Prostate gland (tissue), 2 donors: ENCODE measurements at regions not wholly inside any gene's neighbourhood (a gene's known extent, or its start where the extent isn't known, plus 50 kb on each side); places are given as distances from the start of the nearest gene placed in this dataset.

ENCODE experiments used
- DNase-seq: peaks from one replicate; pipeline ENCODE4 v3.0.0-alpha.2; 2019; ENCODE audit warnings: low spot score
- H3K27ac ChIP-seq, 2 donors: fragments of 200-600 bp; sonication (generic); 2 replicates each; pipeline ENCODE4 v1.5.1; 2017 to 2019
- H3K27me3 ChIP-seq: fragments of 200-600 bp; sonication (generic); replicated peaks from 2 replicates; pipeline ENCODE4 v1.5.1; 2019; ENCODE audit not compliant: insufficient read depth
- H3K36me3 ChIP-seq, 2 donors: fragments of 200-600 bp; sonication (generic); 1 replicate in 1 of 2; 2 replicates in 1 of 2; pipeline versions ENCODE4 v1.5.1 to v1.8.1; 2017 to 2019
- H3K4me1 ChIP-seq: fragments of 200-600 bp; sonication (generic); replicated peaks from 2 replicates; pipeline ENCODE4 v1.5.1; 2019
- H3K4me3 ChIP-seq, 2 donors: fragments of 200-600 bp; sonication (generic); 2 replicates each; pipeline ENCODE4 v1.5.1; 2017 to 2019
- H3K9me3 ChIP-seq: fragments of 200-600 bp; sonication (generic); 2 replicates; pipeline ENCODE4 v1.5.1; 2017
- POLR2A ChIP-seq: fragments of 450-650 bp; IDR thresholded peaks from one replicate; pipeline ENCODE4 v1.6.1; 2016; ENCODE audit warnings: antibody characterized with exemption, mild to moderate bottlenecking
- POLR2AphosphoS5 ChIP-seq: sonication (generic); formaldehyde crosslinking; IDR thresholded peaks from one replicate; pipeline ENCODE4 v1.6.1; 2017; ENCODE audit warnings: antibody characterized with exemption
- WGBS: methylation state at CpG from one replicate; pipeline ENCODE4 v1.1.5; 2018; 5-methylcytosine and 5-hydroxymethylcytosine counted together
- intact Hi-C: fragments of 100-400 bp; cut with DNase I; formaldehyde crosslinking; loops from one replicate; pipeline ENCODE4 v1.14.2; 2022
- TF ChIP-seq, protein P1 (sequence below), 4 experiments: fragments of 200-600 bp in 2 of 4; fragments of 450-650 bp in 2 of 4; sonication (generic) in 2 of 4; IDR thresholded peaks; 1 replicate in 3 of 4; 2 replicates in 1 of 4; pipeline ENCODE4 v1.5.1; 2016 to 2019; ENCODE audit warnings: antibody characterized with exemption in 4 of 4, mild to moderate bottlenecking in 2 of 4, moderate library complexity in 2 of 4

DNA sequence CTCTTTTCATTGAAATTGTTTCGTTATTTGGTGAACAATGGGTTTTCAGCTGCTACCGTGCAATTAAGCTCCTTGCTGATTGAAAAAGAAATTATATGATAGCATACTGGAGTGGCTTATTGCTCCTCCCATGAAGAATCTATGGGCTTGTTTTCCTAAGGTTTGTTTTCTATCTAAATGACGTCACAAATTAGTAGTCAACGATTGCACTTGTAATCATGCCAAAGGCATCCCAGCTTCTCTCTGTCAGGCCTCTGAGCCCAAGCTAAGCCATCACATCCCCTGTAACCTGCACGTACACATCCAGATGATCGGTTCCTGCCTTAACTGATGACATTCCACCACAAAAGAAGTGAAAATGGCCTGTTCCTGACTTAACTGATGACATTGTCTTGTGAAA is 388.0 kb upstream of the LMCD1 start:
- no peaks in the 10 kb centered on the region for H3K36me3 ChIP-seq
- no peaks in the 10 kb centered on the region for H3K9me3 ChIP-seq
- H3K4me1 ChIP-seq, result no peaks in the 10 kb centered on the region
- no peak overlapping the region for H3K4me3 ChIP-seq
- no peaks in the 10 kb centered on the region for H3K27me3 ChIP-seq
- WGBS, result 81% methylated on average over 6 of the region's 6 CpGs
- TF ChIP-seq, protein P1, sequence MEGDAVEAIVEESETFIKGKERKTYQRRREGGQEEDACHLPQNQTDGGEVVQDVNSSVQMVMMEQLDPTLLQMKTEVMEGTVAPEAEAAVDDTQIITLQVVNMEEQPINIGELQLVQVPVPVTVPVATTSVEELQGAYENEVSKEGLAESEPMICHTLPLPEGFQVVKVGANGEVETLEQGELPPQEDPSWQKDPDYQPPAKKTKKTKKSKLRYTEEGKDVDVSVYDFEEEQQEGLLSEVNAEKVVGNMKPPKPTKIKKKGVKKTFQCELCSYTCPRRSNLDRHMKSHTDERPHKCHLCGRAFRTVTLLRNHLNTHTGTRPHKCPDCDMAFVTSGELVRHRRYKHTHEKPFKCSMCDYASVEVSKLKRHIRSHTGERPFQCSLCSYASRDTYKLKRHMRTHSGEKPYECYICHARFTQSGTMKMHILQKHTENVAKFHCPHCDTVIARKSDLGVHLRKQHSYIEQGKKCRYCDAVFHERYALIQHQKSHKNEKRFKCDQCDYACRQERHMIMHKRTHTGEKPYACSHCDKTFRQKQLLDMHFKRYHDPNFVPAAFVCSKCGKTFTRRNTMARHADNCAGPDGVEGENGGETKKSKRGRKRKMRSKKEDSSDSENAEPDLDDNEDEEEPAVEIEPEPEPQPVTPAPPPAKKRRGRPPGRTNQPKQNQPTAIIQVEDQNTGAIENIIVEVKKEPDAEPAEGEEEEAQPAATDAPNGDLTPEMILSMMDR (IDR thresholded peaks at IDR 0.05), result no peak
- TF ChIP-seq POLR2AphosphoS5 (no peak), POLR2A (no peak)
- intact Hi-C loops, result loop anchor here (10.0 kb wide), 2 partner anchors 309 to 1319 kb away; no protein-coding TSS in a partner anchor
- DNase-seq, result no peak
- no peak overlapping the region for H3K27ac ChIP-seq

DNA sequence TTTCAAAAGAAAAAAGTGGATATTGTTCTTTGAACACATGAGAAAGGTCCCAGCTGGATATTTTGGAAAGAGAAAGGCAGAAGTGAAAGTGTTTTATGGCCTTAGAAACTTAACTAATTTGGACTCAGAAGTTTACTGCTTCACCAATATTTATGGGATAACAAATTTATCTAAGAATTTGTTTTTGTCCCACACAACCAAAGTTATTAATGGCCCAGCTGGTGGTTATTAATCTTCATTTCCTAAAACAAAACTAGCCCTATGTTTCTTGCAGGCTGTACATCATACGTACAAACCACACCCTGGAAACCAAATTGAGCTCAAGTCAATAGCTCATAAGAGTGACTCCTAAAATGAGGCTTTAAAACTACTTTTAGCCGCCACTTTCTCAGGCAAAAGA is 372.9 kb upstream of the LMCD1 start:
- no peaks in the 10 kb centered on the region for H3K27me3 ChIP-seq
- 28% methylated on average over 2 of the region's 2 CpGs for WGBS

DNA sequence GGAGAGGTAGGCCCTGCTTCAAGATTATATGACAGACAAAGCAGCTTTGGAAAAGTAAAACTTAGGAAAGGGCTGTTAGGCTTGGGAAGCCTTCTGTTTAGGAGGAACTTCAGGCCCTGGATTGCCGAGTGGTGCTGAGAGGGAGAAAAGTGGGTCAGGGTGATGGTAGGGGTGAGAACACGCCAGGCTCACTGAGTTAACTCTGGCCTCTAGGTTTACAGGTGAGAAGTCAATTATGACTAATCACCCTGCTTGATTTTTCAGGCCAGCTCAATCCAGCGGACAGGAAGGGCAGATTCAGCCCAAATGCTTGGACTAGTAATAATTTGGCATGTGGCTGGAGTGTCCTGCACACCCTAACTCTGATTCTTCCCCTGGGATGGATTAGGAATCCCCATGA is 365.1 kb upstream of the LMCD1 start:
- H3K36me3 ChIP-seq, result no peaks in the 10 kb centered on the region
- no peaks in the 10 kb centered on the region for H3K27me3 ChIP-seq
- 87% methylated on average over 3 of the region's 3 CpGs for WGBS
- no peaks in the 10 kb centered on the region for H3K4me1 ChIP-seq
- no peak for DNase-seq
- H3K27ac ChIP-seq, result no peak overlapping the region
- intact Hi-C loops, result no loop called here
- TF ChIP-seq POLR2AphosphoS5 (no peak), POLR2A (no peak)
- TF ChIP-seq, protein P1 (IDR thresholded peaks at IDR 0.05), result no peak
- H3K9me3 ChIP-seq, result no peaks in the 10 kb centered on the region
- H3K4me3 ChIP-seq, result no peak overlapping the region

More for the DNA sequence above, 372.9 kb upstream of the LMCD1 start:
- H3K4me1 ChIP-seq, result no peaks in the 10 kb centered on the region
- no peak for TF ChIP-seq POLR2A
- TF ChIP-seq, protein P1 (IDR thresholded peaks at IDR 0.05), result no peak
- no peak for TF ChIP-seq POLR2AphosphoS5
- H3K27ac ChIP-seq, result no peak overlapping the region
- no peaks in the 10 kb centered on the region for H3K9me3 ChIP-seq
- H3K36me3 ChIP-seq, result no peaks in the 10 kb centered on the region
- H3K4me3 ChIP-seq, result no peak overlapping the region
- intact Hi-C loops, result no loop called here
- DNase-seq, result no peak

DNA sequence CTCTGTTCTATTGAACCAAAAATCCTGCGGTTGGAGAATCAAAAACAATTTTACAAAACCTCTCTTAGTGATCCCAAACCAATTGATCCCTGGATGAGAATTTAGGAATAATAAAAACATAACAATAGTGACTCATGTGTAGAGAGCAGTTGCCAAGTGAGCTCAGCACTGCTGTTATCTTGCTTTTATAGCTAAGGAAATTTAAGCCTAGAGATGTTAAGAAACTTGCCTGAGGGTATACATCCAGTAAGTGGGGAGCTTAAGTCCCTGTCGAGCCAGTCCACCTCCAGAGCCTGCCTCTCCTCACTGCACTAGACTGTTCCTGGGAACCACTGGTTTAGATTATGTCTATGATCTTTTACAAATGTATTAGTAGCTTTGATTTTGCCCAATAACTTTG is 358.4 kb upstream of the LMCD1 start:
- Histone ChIP-seq H3K27ac (no peak overlapping the region), H3K27me3 (no peaks in the 10 kb centered on the region), H3K4me1 (no peaks in the 10 kb centered on the region), H3K9me3 (no peaks in the 10 kb centered on the region), H3K4me3 (no peak overlapping the region), H3K36me3 (no peaks in the 10 kb centered on the region)
- TF ChIP-seq, protein P1 (IDR thresholded peaks at IDR 0.05), result no peak
- TF ChIP-seq POLR2A (no peak), POLR2AphosphoS5 (no peak)
- intact Hi-C loops, result no loop called here
- 38% methylated on average over 2 of the region's 2 CpGs for WGBS
- no peak for DNase-seq

DNA sequence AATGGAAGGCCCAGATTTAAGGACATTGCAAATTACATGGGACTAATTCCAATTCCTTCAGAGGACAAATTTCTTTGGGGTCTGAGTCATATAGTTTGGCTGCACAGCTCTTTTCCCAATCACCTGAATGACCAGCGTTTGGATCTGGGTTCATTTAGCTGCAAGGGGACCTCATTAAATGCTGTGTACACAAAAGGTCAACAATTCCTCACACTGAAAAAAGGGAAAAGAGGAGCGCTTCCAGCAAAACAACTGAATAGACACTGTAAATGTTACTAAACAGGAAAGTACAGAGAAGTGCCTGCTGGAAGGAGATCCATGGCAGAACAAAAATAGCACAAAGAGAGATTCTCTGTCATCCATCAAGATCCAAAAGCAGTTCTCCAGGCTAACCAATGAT is 356.0 kb upstream of the LMCD1 start:
- Histone ChIP-seq H3K36me3 (no peaks in the 10 kb centered on the region), H3K4me3 (no peak overlapping the region), H3K27me3 (no peaks in the 10 kb centered on the region), H3K27ac (no peak overlapping the region), H3K9me3 (no peaks in the 10 kb centered on the region), H3K4me1 (no peaks in the 10 kb centered on the region)
- intact Hi-C loops, result no loop called here
- WGBS, result 13% methylated on average over 2 of the region's 2 CpGs
- TF ChIP-seq POLR2AphosphoS5, result no peak
- no peak for DNase-seq
